DMS79 treated with DMSO at 0.1 percent for 48 hours (cell line): ENCODE measurements at regions not wholly inside any gene's neighbourhood (a gene's known extent, or its start where the extent isn't known, plus 50 kb on each side); places are given as distances from the start of the nearest gene placed in this dataset.

Experiments
- DNase-seq: peaks from one replicate; lab custom pipeline; 2025; lab: John Stamatoyannopoulos, UW

DNA sequence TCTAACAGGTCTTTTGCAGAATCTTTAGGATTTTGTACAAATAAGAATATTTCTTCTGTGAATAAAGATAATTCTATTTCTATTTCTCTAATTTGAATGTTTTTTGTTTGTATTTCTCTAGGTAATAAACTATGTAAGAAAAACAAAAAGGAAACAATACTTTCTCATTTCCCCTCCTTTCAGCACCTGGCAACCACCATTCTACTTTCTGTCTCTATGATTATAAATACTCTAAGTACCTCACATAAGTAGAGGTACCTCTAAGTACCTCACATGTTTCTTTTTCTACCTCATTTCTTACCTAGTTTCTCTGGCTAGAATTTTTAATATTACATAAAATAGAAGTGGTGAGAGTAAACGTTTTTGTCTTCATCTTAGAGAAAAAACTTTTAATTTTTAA lies 550.0 kb downstream of the EPHA5 start:
- DNase-seq, result no peak

GRCh38 chr4:65102419-65102818 lies 567.9 kb downstream of the EPHA5 start:
- DNase-seq, result no peak

DNA sequence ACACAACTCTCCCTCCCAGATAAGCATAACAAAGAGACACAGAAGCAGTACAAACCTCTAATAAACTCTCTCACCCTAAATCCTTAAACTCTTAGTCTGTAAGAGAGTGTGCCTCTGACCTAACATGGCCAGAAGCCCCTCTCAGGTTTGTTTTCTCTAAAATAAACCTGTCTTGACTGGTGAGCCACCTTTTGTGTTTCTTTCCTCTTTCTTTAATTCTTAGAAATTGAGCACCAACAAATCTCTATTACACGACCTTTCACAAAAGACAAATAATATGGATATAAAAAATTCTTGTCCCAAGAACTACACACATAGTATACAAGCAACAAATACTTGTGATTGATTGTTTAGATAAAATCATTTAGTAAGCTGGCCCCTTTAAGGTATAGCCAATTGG lies 573.7 kb downstream of the EPHA5 start:
- DNase-seq, result no peak

- no peak for DNase-seq
Observed at GRCh38 chr4:65089666-65090065, 580.6 kb downstream of the EPHA5 start.

- DNase-seq, result no peak
Observed at GRCh38 chr4:65083076-65083475, 587.2 kb downstream of the EPHA5 start.

DNA sequence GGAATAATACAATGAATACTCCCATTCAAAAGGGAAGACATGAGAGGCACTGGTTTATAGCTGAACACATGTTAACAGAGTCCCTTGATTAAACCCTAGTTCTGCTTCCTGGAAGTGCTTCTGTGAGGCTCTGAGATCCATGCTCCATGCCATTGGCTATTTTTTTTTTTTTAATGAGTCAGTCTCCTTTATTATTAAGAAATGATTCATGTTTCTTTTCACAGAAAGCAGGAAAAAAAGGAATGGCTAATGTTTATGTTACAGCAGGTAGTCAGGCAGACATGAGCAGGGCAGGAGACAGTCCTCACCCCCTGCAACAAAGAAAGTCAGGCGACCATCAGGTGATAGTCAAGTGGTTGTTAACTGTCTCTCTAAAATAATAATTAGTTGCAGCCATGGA lies 598.7 kb downstream of the EPHA5 start:
- no peak for DNase-seq

DNA sequence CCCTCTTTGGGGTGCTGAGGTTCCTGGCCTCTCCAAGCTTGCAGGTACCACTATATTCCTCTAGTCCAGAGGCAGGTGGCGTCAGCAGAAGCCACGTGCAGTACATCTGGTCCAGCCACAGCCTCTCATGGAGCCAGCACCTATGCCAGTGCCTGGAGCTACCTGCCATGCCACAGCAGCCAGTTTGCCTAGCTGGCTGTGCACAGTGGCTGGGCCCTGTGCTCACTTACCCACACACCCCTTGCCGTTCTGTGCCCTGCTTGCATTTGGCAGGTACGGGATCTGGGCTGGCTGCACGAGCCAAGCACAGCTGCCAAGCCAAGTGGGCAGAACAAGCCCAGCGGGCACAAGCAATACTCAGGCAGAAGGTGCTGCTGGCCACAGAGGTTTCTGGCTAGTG lies 601.1 kb downstream of the EPHA5 start:
- no peak for DNase-seq

DNA sequence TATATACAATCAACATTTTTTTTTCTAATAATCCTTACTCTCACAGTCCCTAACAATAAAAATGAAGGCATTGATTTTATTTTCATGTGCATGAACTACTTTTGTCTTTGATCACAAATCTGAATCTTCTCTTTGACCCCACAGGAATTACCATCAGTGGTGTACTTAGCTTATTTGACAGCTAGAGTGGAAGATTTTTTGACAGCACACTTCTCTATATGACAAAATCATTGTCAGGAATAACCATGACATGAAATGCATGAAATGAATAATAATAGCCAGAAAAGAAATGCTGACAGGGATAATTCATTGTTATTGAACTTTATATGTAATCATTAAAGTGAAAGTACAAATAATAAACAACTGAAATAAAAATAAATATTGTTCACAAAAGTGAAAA lies 604.2 kb downstream of the EPHA5 start:
- DNase-seq, result no peak

GRCh38 chr4:65063601-65064000 lies 606.7 kb downstream of the EPHA5 start:
- no peak for DNase-seq

DNA sequence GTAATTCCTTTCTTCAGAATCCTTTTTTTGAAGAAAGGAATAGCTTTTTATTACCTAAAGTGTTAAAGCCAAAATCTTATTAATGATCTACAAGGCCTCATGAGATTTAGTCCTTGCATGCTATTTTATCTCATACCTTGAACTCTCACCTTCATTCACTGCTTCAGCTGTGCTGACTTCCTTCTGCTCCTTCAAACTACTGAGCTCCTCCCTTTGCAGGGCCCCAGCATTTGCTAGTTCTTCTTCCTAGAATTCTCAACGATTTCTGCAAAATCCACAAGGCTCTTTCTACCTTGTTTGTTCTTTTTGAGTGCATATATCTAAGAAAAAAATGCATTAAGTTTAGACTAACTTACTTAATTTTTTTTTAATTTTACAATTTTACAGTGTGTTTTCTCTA lies 619.5 kb downstream of the EPHA5 start:
- no peak for DNase-seq

DNA sequence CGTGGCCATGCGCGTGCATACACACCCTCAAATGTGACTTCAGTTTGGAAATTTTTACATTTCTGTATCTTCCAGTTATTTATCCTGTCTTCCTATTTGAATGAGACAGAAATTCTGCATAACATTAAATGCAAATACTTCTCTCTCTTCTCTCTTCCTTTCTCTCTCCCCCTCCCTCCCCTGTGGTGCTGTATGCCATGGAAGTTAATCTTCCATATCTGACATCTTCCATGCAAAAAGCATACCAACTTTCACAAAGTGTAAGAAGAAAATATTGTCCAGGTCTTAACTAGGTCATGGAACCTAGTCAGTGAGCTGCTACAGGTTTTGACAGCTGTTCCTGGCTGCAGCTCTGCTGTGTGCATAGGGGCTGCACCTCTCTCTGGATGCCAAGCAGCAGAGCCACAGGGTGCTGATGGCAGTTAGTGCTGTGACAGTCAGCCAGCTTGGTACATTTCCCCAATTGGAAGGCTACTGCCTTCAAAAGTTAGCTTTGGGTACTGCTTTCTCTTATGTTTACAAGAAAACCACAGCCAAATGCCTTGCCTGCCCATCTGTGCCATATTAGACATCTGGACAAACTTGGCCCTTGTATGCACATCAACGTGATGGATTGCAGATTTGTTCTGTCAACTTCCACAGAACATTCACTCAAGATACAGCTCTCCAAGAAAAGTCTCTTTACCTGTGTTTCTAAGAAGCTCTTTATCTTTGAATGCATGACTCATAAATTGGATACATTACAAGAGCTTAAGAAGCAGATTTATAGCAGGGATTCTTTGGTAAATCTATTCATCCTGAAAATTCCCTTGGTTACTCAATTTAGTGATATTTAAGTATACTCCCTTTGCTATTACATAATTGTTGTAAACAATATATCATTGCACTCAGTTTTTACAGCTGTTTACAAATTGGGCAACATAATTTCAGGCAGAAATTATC lies 623.8 kb downstream of the EPHA5 start:
- DNase-seq, result no peak

DNA sequence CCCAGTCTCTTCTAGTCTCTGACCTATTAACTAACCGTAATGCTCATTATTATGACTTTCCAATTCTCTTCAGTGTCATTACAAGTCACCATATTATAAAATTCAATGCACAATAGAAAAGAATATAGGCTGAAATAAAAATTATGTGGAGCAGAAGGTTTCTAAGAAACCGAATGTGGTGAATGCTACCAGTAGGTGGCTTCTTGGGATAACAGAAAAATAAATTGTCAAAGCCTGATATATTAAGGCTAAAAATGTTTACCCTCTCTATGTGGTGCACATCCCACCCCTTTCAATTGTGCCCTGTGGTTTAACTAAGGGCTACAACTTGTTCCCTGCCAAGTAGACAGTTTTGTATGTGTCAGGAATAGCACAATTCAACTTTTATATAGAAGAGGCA lies 624.6 kb upstream of the TECRL start:
- DNase-seq, result no peak

- no peak for DNase-seq
Observed at GRCh38 chr4:65028592-65028991, 619.3 kb upstream of the TECRL start.

DNA sequence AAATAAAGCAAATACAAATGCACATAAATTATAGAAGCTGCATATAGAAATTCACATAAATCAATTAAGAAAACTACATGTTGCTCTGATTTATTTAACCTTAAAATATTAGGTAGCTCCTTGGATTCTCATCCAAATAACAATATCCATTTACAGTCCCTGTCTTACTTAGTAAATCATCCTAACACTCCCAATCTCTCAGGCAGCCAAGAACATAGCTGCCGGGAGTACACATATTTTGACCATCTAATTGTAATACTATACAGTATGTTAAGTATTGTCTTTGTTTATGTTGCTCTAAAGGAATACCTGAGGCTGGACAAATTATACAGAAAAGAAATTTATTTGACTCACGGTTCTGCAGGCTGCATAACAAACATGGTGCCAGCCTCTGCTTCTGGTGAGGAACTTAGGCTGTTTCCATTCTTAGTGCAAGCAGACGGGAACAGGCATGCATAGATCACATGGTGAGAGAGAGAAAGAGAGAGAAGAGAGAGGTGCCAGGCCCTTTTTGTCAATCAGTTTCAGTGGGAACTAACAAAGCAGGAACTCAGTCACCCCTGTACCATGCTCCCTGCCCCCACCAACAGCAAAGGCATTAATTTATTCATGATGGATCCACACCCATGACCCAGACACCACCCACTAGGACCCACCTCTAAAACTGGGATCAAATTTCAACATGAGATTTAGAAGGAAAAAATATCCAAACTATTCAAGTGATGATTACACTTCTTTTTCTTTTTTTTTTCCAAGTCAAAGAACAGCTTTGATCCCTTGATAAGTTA lies 614.8 kb upstream of the TECRL start:
- DNase-seq, result no peak

- no peak for DNase-seq
Observed at GRCh38 chr4:65023081-65023480, 613.8 kb upstream of the TECRL start.

DNA sequence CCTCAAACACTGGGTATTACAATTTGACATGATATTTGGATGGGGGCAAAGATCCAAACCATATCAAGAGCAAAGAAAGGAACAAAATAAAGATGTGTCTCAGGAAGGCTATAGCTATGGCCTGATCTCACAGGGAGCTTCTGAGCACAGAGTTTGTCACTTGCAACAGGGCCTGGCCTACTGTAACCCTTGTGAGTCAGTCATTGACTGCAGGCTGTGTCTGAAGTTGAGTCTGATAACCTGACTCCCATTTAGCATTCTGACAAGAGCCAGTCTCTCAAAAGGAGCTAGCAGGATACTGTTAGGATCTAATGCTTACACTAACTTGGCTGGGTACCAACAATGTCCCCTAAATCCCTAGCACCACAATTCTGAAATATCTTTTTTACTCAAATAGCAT lies 612.5 kb upstream of the TECRL start:
- no peak for DNase-seq

GRCh38 chr4:65021149-65021548 lies 611.9 kb upstream of the TECRL start:
- no peak for DNase-seq

DNA sequence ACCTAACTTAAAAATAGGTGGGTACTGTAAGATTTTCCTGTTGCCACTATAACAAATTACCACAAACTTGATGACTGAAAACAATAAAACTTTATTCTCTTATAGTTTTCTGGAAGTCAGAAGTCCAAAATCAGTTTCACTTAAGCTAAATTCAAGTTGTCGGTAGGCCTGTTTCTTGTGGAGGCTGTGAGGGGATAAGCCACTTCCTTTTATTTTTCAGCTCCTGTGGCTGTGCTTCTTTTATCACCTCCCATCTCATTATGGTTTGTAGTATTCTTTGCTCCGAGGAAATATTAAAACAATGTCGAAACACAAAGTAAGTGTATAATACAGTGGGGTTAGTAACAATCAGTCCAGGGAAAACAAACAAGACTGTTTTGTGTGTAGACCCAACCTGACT lies 610.5 kb upstream of the TECRL start:
- DNase-seq, result no peak

- DNase-seq, result no peak
Observed at GRCh38 chr4:65018313-65018712, 609.1 kb upstream of the TECRL start.

DNA sequence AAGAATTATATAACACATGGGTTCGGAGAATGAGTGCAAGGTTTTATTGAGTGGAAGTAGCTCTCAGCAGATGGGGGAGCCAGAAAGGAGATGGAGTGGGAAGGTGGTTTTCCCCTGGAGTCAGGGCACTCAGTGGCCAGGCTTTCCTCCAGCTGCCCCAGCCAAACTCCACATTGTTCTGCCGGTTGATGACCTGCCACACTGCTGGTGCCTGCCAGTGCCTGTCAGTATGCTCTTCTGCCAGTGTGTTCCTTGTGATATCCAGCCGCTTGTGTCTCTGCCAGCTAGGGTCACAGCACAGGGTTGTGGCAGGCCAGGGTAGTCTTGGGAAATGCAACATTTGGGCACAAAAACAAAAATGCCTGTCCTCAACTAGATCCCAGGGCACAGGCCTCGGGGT lies 604.8 kb upstream of the TECRL start:
- DNase-seq, result no peak

GRCh38 chr4:65007841-65008439 lies 598.7 kb upstream of the TECRL start:
- DNase-seq, result no peak

DNA sequence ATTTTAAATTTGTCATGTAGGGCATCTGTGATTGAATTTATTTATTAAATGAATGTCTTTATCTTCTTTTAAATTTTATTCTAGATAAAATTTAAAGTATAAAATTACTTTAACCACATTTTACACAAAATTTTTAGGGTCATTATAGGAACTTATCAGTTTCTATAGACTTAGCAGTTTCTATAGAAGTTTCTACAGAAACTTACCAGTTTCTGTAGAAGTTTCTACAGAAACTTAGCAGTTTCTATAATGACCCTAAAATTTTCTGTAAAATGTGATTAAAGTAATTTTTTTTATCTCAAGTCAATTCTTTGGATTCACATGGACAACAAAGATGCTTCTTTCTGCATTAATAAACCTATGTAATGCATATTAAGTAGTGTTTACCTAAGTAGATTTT lies 565.9 kb upstream of the TECRL start:
- no peak for DNase-seq

DNA sequence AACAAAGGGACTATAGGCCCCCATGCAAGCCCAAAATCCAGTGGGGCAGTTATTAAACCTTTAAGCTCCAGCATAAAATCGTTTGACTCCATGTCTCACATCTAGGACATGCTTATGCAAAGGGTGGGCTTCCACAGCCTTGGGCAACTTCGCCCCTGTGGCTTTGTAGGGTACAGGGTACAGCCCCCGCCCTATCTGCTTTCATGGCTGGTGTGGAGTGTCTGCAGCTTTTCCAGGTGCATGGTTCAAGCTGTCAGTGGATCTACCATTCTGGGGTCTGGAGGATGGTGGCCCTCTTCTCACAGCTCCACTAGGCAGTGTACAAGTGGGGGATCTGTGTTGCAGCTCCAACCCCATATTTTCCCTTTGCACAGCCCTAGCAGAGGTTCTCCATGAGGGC lies 559.8 kb upstream of the TECRL start:
- DNase-seq, result no peak
